ENCODE measurements at regions not wholly inside any gene's neighbourhood (a gene's known extent, or its start where the extent isn't known, plus 50 kb on each side); places are given as distances from the start of the nearest gene placed in this dataset.

- TF ChIP-seq EZH2phosphoT487 (IDR thresholded peaks at IDR 0.05; ENCODE audit: borderline replicate concordance) (no peak), CTCF (IDR thresholded peaks at IDR 0.05 in 2 of 3, conservative IDR thresholded peaks at IDR 0.05 in 1 of 3; ENCODE audit: borderline replicate concordance in 1 of 3, insufficient read depth in 1 of 3, low read depth in 2 of 3, low read length in 2 of 3) (no peak), ZBTB33 (IDR thresholded peaks at IDR 0.05; ENCODE audit: extremely low read depth, insufficient replicate concordance, low read length) (no peak), EZH2 (IDR thresholded peaks at IDR 0.05) (no peak), POLR2A (IDR thresholded peaks at IDR 0.05; ENCODE audit: borderline replicate concordance, extremely low read depth, insufficient read depth, insufficient read length) (no peak), POLR2AphosphoS5 (IDR thresholded peaks at IDR 0.05; ENCODE audit: low read depth, low read length) (no peak), JUND (IDR thresholded peaks at IDR 0.05) (no peak), CEBPB (IDR thresholded peaks at IDR 0.05; ENCODE audit: low read depth) (no peak), ZNF274 (IDR thresholded peaks at IDR 0.05; ENCODE audit: low read depth, low read length) (no peak), REST (IDR thresholded peaks at IDR 0.05; ENCODE audit: low read depth) (no peak), SRF (IDR thresholded peaks at IDR 0.05; ENCODE audit: low read depth) (no peak)
These were observed 78.0 kb upstream of the TMTC2 start for GRCh38 chr12:82608706-82609105.
